ENCODE measurements at regions not wholly inside any gene's neighbourhood (a gene's known extent, or its start where the extent isn't known, plus 50 kb on each side); places are given as distances from the start of the nearest gene placed in this dataset.

DNA sequence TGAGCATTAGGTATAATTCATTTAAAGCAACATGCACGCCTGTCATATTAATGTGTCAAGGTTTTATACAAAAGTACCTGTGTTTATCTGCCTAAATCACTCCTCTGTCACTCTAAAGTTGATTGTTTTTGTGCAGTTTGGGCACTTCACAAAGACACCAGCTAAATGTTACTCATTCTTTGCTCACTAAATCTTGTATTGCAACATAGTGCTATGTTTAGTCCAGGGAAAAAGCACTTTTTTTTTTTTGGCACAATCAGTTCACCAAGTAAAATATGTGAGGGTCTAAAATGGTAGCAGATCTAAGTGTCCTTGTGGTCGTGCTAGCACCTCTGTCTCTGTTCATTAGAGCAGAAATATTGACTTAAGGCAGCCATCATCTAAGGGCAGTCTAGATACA is 2526.7 kb upstream of the PCDH20 start:
- no peak overlapping the region for H3K27ac ChIP-seq (ENCODE audit: low read depth, low read length)
- no peaks in the 10 kb centered on the region for H3K9me3 ChIP-seq (ENCODE audit: control insufficient read depth, insufficient read depth, low read length)
- TF ChIP-seq, protein P1, sequence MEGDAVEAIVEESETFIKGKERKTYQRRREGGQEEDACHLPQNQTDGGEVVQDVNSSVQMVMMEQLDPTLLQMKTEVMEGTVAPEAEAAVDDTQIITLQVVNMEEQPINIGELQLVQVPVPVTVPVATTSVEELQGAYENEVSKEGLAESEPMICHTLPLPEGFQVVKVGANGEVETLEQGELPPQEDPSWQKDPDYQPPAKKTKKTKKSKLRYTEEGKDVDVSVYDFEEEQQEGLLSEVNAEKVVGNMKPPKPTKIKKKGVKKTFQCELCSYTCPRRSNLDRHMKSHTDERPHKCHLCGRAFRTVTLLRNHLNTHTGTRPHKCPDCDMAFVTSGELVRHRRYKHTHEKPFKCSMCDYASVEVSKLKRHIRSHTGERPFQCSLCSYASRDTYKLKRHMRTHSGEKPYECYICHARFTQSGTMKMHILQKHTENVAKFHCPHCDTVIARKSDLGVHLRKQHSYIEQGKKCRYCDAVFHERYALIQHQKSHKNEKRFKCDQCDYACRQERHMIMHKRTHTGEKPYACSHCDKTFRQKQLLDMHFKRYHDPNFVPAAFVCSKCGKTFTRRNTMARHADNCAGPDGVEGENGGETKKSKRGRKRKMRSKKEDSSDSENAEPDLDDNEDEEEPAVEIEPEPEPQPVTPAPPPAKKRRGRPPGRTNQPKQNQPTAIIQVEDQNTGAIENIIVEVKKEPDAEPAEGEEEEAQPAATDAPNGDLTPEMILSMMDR (IDR thresholded peaks at IDR 0.05; ENCODE audit: low read depth, low read length) = no peak
- no peak overlapping the region for H3K4me3 ChIP-seq (ENCODE audit: low read depth, low read length)
- no peaks in the 10 kb centered on the region for H3K27me3 ChIP-seq (ENCODE audit: control insufficient read depth, insufficient read depth, low read length)
- CTCF ChIA-PET = no interaction called here
- POLR2A ChIA-PET = no interaction called here
- no peak for DNase-seq (ENCODE audit: low read depth, low spot score)

DNA sequence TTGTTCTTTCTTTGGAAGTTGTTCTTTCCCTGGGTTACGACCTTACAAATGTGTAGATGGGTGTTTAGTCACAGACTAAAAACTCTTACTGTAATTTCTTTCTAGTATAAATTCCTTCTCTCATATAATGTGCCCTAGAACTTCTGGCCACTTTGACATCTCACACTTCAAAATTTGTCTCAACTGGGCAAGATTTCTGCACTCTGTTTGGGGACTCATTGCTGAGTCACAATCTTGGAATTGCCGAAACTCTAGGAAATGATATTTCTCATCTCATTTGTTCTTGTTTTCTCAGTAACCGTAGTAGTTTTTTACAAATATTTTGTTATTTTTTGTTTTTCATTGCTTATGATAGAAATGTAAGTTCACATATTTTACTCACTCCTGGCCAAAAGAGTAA is 2523.2 kb upstream of the PCDH20 start:
- TF ChIP-seq, protein P1 (IDR thresholded peaks at IDR 0.05; ENCODE audit: low read depth, low read length) = no peak
- H3K4me3 ChIP-seq (ENCODE audit: low read depth, low read length) = no peak overlapping the region
- no peaks in the 10 kb centered on the region for H3K9me3 ChIP-seq (ENCODE audit: control insufficient read depth, insufficient read depth, low read length)
- no peak overlapping the region for H3K27ac ChIP-seq (ENCODE audit: low read depth, low read length)
- DNase-seq (ENCODE audit: low read depth, low spot score) = no peak
- CTCF ChIA-PET = no interaction called here
- POLR2A ChIA-PET = no interaction called here
- H3K27me3 ChIP-seq (ENCODE audit: control insufficient read depth, insufficient read depth, low read length) = no peaks in the 10 kb centered on the region

- Histone ChIP-seq H3K27ac (ENCODE audit: low read depth, low read length) (no peak overlapping the region), H3K4me3 (ENCODE audit: low read depth, low read length) (no peak overlapping the region), H3K27me3 (ENCODE audit: control insufficient read depth, insufficient read depth, low read length) (no peaks in the 10 kb centered on the region), H3K9me3 (ENCODE audit: control insufficient read depth, insufficient read depth, low read length) (no peaks in the 10 kb centered on the region)
- CTCF ChIA-PET = no interaction called here
- POLR2A ChIA-PET = no interaction called here
- TF ChIP-seq, protein P1 (IDR thresholded peaks at IDR 0.05; ENCODE audit: low read depth, low read length) = no peak
- no peak for DNase-seq (ENCODE audit: low read depth, low spot score)
Measured at GRCh38 chr13:63910511-63910910, 2494.9 kb upstream of the PCDH20 start.

GRCh38 chr13:63909726-63910375 is 2494.2 kb upstream of the PCDH20 start:
- TF ChIP-seq, protein P1 (IDR thresholded peaks at IDR 0.05; ENCODE audit: low read depth, low read length) = no peak
- no peak for DNase-seq (ENCODE audit: low read depth, low spot score)
- Histone ChIP-seq H3K27ac (ENCODE audit: low read depth, low read length) (no peak overlapping the region), H3K27me3 (ENCODE audit: control insufficient read depth, insufficient read depth, low read length) (no peaks in the 10 kb centered on the region), H3K4me3 (ENCODE audit: low read depth, low read length) (no peak overlapping the region), H3K9me3 (ENCODE audit: control insufficient read depth, insufficient read depth, low read length) (no peaks in the 10 kb centered on the region)
- POLR2A ChIA-PET = no interaction called here
- CTCF ChIA-PET = no interaction called here

- Histone ChIP-seq H3K27me3 (ENCODE audit: control insufficient read depth, insufficient read depth, low read length) (no peaks in the 10 kb centered on the region), H3K27ac (ENCODE audit: low read depth, low read length) (no peak overlapping the region), H3K9me3 (ENCODE audit: control insufficient read depth, insufficient read depth, low read length) (no peaks in the 10 kb centered on the region), H3K4me3 (ENCODE audit: low read depth, low read length) (no peak overlapping the region)
- CTCF ChIA-PET = no interaction called here
- TF ChIP-seq, protein P1 (IDR thresholded peaks at IDR 0.05; ENCODE audit: low read depth, low read length) = no peak
- no peak for DNase-seq (ENCODE audit: low read depth, low spot score)
- POLR2A ChIA-PET = no interaction called here
Measured at GRCh38 chr13:63902141-63902540, 2486.5 kb upstream of the PCDH20 start.

Measured in AG04450 (cell line).